ENCODE measurements at regions not wholly inside any gene's neighbourhood (a gene's known extent, or its start where the extent isn't known, plus 50 kb on each side); places are given as distances from the start of the nearest gene placed in this dataset.

- intact Hi-C loops (cut with DNase I): no loop called here
- no peaks in the 10 kb centered on the region for H3K9me3 ChIP-seq
- no peak for DNase-seq (ENCODE audit: extremely low spot score in 2 of 2)
- H3K36me3 ChIP-seq: no peaks in the 10 kb centered on the region
- no peak overlapping the region for H3K27ac ChIP-seq
- TF ChIP-seq POLR2A (IDR thresholded peaks at IDR 0.05): no peak
- no peak for TF ChIP-seq POLR2AphosphoS5 (IDR thresholded peaks at IDR 0.05; ENCODE audit: insufficient read depth in 1 of 2, low read depth in 1 of 2)
- TF ChIP-seq CTCF (IDR thresholded peaks at IDR 0.05): no peak
- H3K4me1 ChIP-seq: no peaks in the 10 kb centered on the region
- no peak overlapping the region for H3K4me3 ChIP-seq
- no peaks in the 10 kb centered on the region for H3K27me3 ChIP-seq
These were observed 646.7 kb downstream of the LTN1 start for GRCh38 chr21:28345934-28346333.

GRCh38 chr21:28344985-28345384 lies 647.7 kb downstream of the LTN1 start:
- no peak for TF ChIP-seq POLR2AphosphoS5 (IDR thresholded peaks at IDR 0.05; ENCODE audit: insufficient read depth in 1 of 2, low read depth in 1 of 2)
- no peak for TF ChIP-seq POLR2A (IDR thresholded peaks at IDR 0.05)
- TF ChIP-seq CTCF (IDR thresholded peaks at IDR 0.05): no peak
- no peak for DNase-seq (ENCODE audit: extremely low spot score in 2 of 2)

GRCh38 chr21:28342212-28342810 lies 650.4 kb downstream of the LTN1 start:
- DNase-seq (ENCODE audit: extremely low spot score in 2 of 2): no peak
- Histone ChIP-seq H3K4me3 (no peak overlapping the region), H3K9me3 (no peaks in the 10 kb centered on the region), H3K36me3 (no peaks in the 10 kb centered on the region), H3K27ac (no peak overlapping the region), H3K4me1 (no peaks in the 10 kb centered on the region), H3K27me3 (no peaks in the 10 kb centered on the region)
- no peak for TF ChIP-seq CTCF (IDR thresholded peaks at IDR 0.05)
- no peak for TF ChIP-seq POLR2AphosphoS5 (IDR thresholded peaks at IDR 0.05; ENCODE audit: insufficient read depth in 1 of 2, low read depth in 1 of 2)
- no peak for TF ChIP-seq POLR2A (IDR thresholded peaks at IDR 0.05)
- intact Hi-C loops (cut with DNase I): no loop called here

More at GRCh38 chr21:28344985-28345384, 647.7 kb downstream of the LTN1 start:
- intact Hi-C loops (cut with DNase I): no loop called here
- H3K36me3 ChIP-seq: no peaks in the 10 kb centered on the region
- no peaks in the 10 kb centered on the region for H3K9me3 ChIP-seq
- H3K27me3 ChIP-seq: no peaks in the 10 kb centered on the region
- no peak overlapping the region for H3K27ac ChIP-seq
- no peaks in the 10 kb centered on the region for H3K4me1 ChIP-seq
- no peak overlapping the region for H3K4me3 ChIP-seq

GRCh38 chr21:28339403-28339802 lies 653.3 kb downstream of the LTN1 start:
- H3K9me3 ChIP-seq: no peaks in the 10 kb centered on the region
- intact Hi-C loops (cut with DNase I): no loop called here
- H3K4me3 ChIP-seq: no peak overlapping the region
- H3K27ac ChIP-seq: no peak overlapping the region
- no peaks in the 10 kb centered on the region for H3K4me1 ChIP-seq
- DNase-seq (ENCODE audit: extremely low spot score in 2 of 2): no peak
- no peak for TF ChIP-seq CTCF (IDR thresholded peaks at IDR 0.05)
- TF ChIP-seq POLR2A (IDR thresholded peaks at IDR 0.05): no peak
- no peak for TF ChIP-seq POLR2AphosphoS5 (IDR thresholded peaks at IDR 0.05; ENCODE audit: insufficient read depth in 1 of 2, low read depth in 1 of 2)
- H3K36me3 ChIP-seq: no peaks in the 10 kb centered on the region
- H3K27me3 ChIP-seq: no peaks in the 10 kb centered on the region

GRCh38 chr21:28338701-28339305 lies 653.9 kb downstream of the LTN1 start:
- intact Hi-C loops (cut with DNase I): no loop called here
- TF ChIP-seq POLR2AphosphoS5 (IDR thresholded peaks at IDR 0.05; ENCODE audit: insufficient read depth in 1 of 2, low read depth in 1 of 2) (peak in 1 of 2 donors; percentile 63), CTCF (IDR thresholded peaks at IDR 0.05) (no peak)
- Histone ChIP-seq H3K4me3 (no peak overlapping the region), H3K27me3 (no peaks in the 10 kb centered on the region), H3K4me1 (no peaks in the 10 kb centered on the region), H3K9me3 (no peaks in the 10 kb centered on the region), H3K27ac (no peak overlapping the region), H3K36me3 (no peaks in the 10 kb centered on the region)
- no peak for DNase-seq (ENCODE audit: extremely low spot score in 2 of 2)

Measured in vagina (tissue), 2 donors.